Ovary (tissue), 7 donors: ENCODE measurements at regions not wholly inside any gene's neighbourhood (a gene's known extent, or its start where the extent isn't known, plus 50 kb on each side); places are given as distances from the start of the nearest gene placed in this dataset.

Experiments
- DNase-seq, 5 donors: peaks; one replicate each; pipeline ENCODE4 v3.0.0-alpha.2; 2019 to 2020
- H3K27ac ChIP-seq, 2 donors: fragments of 200-600 bp; one replicate each; pipeline versions ENCODE4 v1.5.1 to v1.8.0; 2019 to 2022
- H3K27me3 ChIP-seq: fragments of 200-600 bp; one replicate; pipeline ENCODE4 v1.8.0; 2022
- H3K36me3 ChIP-seq: fragments of 200-600 bp; sonication (generic); one replicate; pipeline ENCODE4 v1.5.1; 2019
- H3K4me1 ChIP-seq: one replicate; pipeline ENCODE4 v1.8.1; 2013; ENCODE audit warnings: mild to moderate bottlenecking, moderate library complexity; ENCODE audit not compliant: insufficient read depth
- H3K4me3 ChIP-seq: fragments of 200-600 bp; sonication (generic); one replicate; pipeline ENCODE4 v1.5.1; 2017
- H3K9me3 ChIP-seq, 2 donors: fragments of 200-600 bp in 1 of 2; sonication (generic) in 1 of 2; one replicate each; pipeline versions ENCODE4 v1.5.1 to v1.8.1; 2013 to 2019; ENCODE audit warnings: mild to moderate bottlenecking in 1 of 2, moderate library complexity in 1 of 2
- EP300 ChIP-seq: sonication (generic); formaldehyde crosslinking; IDR thresholded peaks from one replicate; pipeline ENCODE4 v1.6.1; 2017; ENCODE audit warnings: antibody characterized with exemption
- POLR2A ChIP-seq: fragments of 450-650 bp; IDR thresholded peaks from one replicate; pipeline ENCODE4 v1.6.1; 2017; ENCODE audit warnings: antibody characterized with exemption, mild to moderate bottlenecking, moderate library complexity
- WGBS, 3 donors: extraction: QIAGEN DNeasy Blood & Tissue Kit in 1 of 3; methylation state at CpG; one replicate each; pipeline versions ENCODE4 v1.1.5 to v1.1.7; 2013 to 2017; 5-methylcytosine and 5-hydroxymethylcytosine counted together
- intact Hi-C, 4 donors: fragments of 100-400 bp; cut with DNase I; formaldehyde crosslinking; loops; one replicate each; pipeline versions ENCODE4 v1.11.0 to v1.15.1; 2022 to 2023
- TF ChIP-seq, protein P1 (sequence below), 3 donors: fragments of 450-650 bp in 2 of 3; fragments of 200-600 bp in 1 of 3; IDR thresholded peaks; one replicate each; pipeline versions ENCODE4 v1.5.1 to v1.8.0; 2016 to 2022; ENCODE audit warnings: antibody characterized with exemption in 3 of 3, mild to moderate bottlenecking in 1 of 3
- donor health status: DM: no; HTN: no; CAD: no; lungs with moderate emphysema.
- donor health status: DM: no; HTN: no; CAD: no.
- donor health status: Bipolar disorder and iron deficiency.
- donor health status: DM: no; HTN: no; CAD: no.
- donor health status: DM: yes; HTN: yes; CAD: no.

DNA sequence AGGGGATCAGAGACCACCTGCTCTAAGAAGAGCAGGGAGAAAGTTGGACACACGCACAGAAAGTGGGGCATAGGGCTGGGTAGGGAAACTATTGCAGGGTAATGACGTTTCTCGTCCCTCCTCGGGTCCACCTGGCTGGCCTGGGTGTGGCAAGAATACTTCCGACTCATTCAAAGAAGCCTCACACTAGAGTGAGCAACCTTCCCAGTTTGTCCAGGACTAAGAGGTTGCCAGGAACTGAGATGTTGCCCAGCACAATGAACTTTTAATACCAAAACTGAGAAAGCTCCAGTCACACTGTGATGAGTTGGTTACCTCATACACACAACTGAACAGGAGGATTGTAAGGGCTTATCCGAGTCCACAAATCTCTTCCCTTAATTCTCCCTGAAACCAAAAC is 74.5 kb upstream of the ADGRF1 start:
- intact Hi-C loops = no loop called here
- Histone ChIP-seq H3K27ac (no peak overlapping the region), H3K9me3 (no peaks in the 10 kb centered on the region), H3K36me3 (no peaks in the 10 kb centered on the region), H3K27me3 (no peaks in the 10 kb centered on the region), H3K4me3 (no peak overlapping the region), H3K4me1 (no peaks in the 10 kb centered on the region)
- TF ChIP-seq, protein P1, sequence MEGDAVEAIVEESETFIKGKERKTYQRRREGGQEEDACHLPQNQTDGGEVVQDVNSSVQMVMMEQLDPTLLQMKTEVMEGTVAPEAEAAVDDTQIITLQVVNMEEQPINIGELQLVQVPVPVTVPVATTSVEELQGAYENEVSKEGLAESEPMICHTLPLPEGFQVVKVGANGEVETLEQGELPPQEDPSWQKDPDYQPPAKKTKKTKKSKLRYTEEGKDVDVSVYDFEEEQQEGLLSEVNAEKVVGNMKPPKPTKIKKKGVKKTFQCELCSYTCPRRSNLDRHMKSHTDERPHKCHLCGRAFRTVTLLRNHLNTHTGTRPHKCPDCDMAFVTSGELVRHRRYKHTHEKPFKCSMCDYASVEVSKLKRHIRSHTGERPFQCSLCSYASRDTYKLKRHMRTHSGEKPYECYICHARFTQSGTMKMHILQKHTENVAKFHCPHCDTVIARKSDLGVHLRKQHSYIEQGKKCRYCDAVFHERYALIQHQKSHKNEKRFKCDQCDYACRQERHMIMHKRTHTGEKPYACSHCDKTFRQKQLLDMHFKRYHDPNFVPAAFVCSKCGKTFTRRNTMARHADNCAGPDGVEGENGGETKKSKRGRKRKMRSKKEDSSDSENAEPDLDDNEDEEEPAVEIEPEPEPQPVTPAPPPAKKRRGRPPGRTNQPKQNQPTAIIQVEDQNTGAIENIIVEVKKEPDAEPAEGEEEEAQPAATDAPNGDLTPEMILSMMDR (IDR thresholded peaks at IDR 0.05) = no peak
- TF ChIP-seq EP300 = no peak
- no peak for TF ChIP-seq POLR2A
- 92 to 98% (median 95%) methylated on average over 6 of the region's 6 CpGs for WGBS, 3 donors
- no peak for DNase-seq

- Histone ChIP-seq H3K4me3 (no peak overlapping the region), H3K36me3 (no peaks in the 10 kb centered on the region), H3K9me3 (no peaks in the 10 kb centered on the region), H3K27ac (no peak overlapping the region), H3K27me3 (no peaks in the 10 kb centered on the region), H3K4me1 (no peaks in the 10 kb centered on the region)
- no peak for DNase-seq
- WGBS, 3 donors = 82 to 91% (median 86%) methylated on average over 2 of the region's 2 CpGs
- TF ChIP-seq, protein P1 (IDR thresholded peaks at IDR 0.05) = no peak
- no peak for TF ChIP-seq POLR2A
- no peak for TF ChIP-seq EP300
- intact Hi-C loops = no loop called here
These were observed 74.0 kb upstream of the ADGRF1 start for GRCh38 chr6:47116086-47116485.

GRCh38 chr6:47114460-47114859 is 72.3 kb upstream of the ADGRF1 start:
- no peak overlapping the region for H3K4me3 ChIP-seq
- intact Hi-C loops = no loop called here
- no peaks in the 10 kb centered on the region for H3K36me3 ChIP-seq
- 92 to 96% (median 95%) methylated on average over 4 of the region's 4 CpGs for WGBS, 3 donors
- H3K9me3 ChIP-seq = no peaks in the 10 kb centered on the region
- H3K27me3 ChIP-seq = no peaks in the 10 kb centered on the region
- H3K27ac ChIP-seq = no peak overlapping the region
- no peak for DNase-seq
- TF ChIP-seq, protein P1 (IDR thresholded peaks at IDR 0.05) = no peak
- TF ChIP-seq EP300 (no peak), POLR2A (no peak)
- H3K4me1 ChIP-seq = no peaks in the 10 kb centered on the region

GRCh38 chr6:47112317-47112716 is 70.2 kb upstream of the ADGRF1 start:
- Histone ChIP-seq H3K27me3 (no peaks in the 10 kb centered on the region), H3K27ac (no peak overlapping the region), H3K36me3 (no peaks in the 10 kb centered on the region), H3K4me1 (no peaks in the 10 kb centered on the region), H3K4me3 (no peak overlapping the region), H3K9me3 (no peaks in the 10 kb centered on the region)
- intact Hi-C loops = no loop called here
- no peak for DNase-seq
- TF ChIP-seq EP300 (no peak), POLR2A (no peak)
- TF ChIP-seq, protein P1 (IDR thresholded peaks at IDR 0.05) = no peak
- 95 to 97% (median 95%) methylated on average over 1 of the region's 1 CpG for WGBS, 3 donors

- no peak overlapping the region for H3K27ac ChIP-seq
- no peaks in the 10 kb centered on the region for H3K36me3 ChIP-seq
- no peaks in the 10 kb centered on the region for H3K27me3 ChIP-seq
- WGBS, 3 donors = 19 to 56% (median 33%) methylated on average over 1 of the region's 1 CpG
- no peaks in the 10 kb centered on the region for H3K4me1 ChIP-seq
- H3K9me3 ChIP-seq = no peaks in the 10 kb centered on the region
- H3K4me3 ChIP-seq = no peak overlapping the region
- no peak for TF ChIP-seq POLR2A
- no peak for TF ChIP-seq EP300
- TF ChIP-seq, protein P1 (IDR thresholded peaks at IDR 0.05) = no peak
- intact Hi-C loops = no loop called here
- no peak for DNase-seq
These were observed 69.6 kb upstream of the ADGRF1 start for GRCh38 chr6:47111685-47112084.
